ENCODE measurements at regions not wholly inside any gene's neighbourhood (a gene's known extent, or its start where the extent isn't known, plus 50 kb on each side); places are given as distances from the start of the nearest gene placed in this dataset.

GRCh38 chrX:46258356-46258755, 286.9 kb downstream of the ZNF674 start:
- H3K27ac ChIP-seq, result no peak overlapping the region
- H3K4me3 ChIP-seq, result no peak overlapping the region

GRCh38 chrX:46257451-46257879, 287.8 kb downstream of the ZNF674 start:
- intact Hi-C loops (cut with DNase I), result no loop called here
- Histone ChIP-seq H3K9me3 (no peaks in the 10 kb centered on the region), H3K27me3 (no peaks in the 10 kb centered on the region), H3K27ac (no peak overlapping the region), H3K4me1 (no peaks in the 10 kb centered on the region), H3K4me3 (no peak overlapping the region), H3K36me3 (no peaks in the 10 kb centered on the region)
- TF ChIP-seq POLR2A (IDR thresholded peaks at IDR 0.05), result no peak
- no peak for TF ChIP-seq POLR2AphosphoS5 (IDR thresholded peaks at IDR 0.05; ENCODE audit: insufficient read depth in 1 of 2, low read depth in 1 of 2)
- no peak for TF ChIP-seq CTCF (IDR thresholded peaks at IDR 0.05)
- DNase-seq (ENCODE audit: extremely low spot score in 2 of 2), result no peak

More at GRCh38 chrX:46258356-46258755, 286.9 kb downstream of the ZNF674 start:
- no peaks in the 10 kb centered on the region for H3K27me3 ChIP-seq
- DNase-seq (ENCODE audit: extremely low spot score in 2 of 2), result no peak
- H3K9me3 ChIP-seq, result no peaks in the 10 kb centered on the region
- no peak for TF ChIP-seq POLR2A (IDR thresholded peaks at IDR 0.05)
- TF ChIP-seq POLR2AphosphoS5 (IDR thresholded peaks at IDR 0.05; ENCODE audit: insufficient read depth in 1 of 2, low read depth in 1 of 2), result no peak
- no peak for TF ChIP-seq CTCF (IDR thresholded peaks at IDR 0.05)
- intact Hi-C loops (cut with DNase I), result no loop called here
- H3K36me3 ChIP-seq, result no peaks in the 10 kb centered on the region
- H3K4me1 ChIP-seq, result no peaks in the 10 kb centered on the region

- H3K27ac ChIP-seq, result no peak overlapping the region
- no peaks in the 10 kb centered on the region for H3K9me3 ChIP-seq
- H3K4me3 ChIP-seq, result no peak overlapping the region
- TF ChIP-seq POLR2AphosphoS5 (IDR thresholded peaks at IDR 0.05; ENCODE audit: insufficient read depth in 1 of 2, low read depth in 1 of 2) (no peak), POLR2A (IDR thresholded peaks at IDR 0.05) (no peak), CTCF (IDR thresholded peaks at IDR 0.05) (no peak)
- DNase-seq (ENCODE audit: extremely low spot score in 2 of 2), result no peak
- intact Hi-C loops (cut with DNase I), result no loop called here
- no peaks in the 10 kb centered on the region for H3K36me3 ChIP-seq
- no peaks in the 10 kb centered on the region for H3K27me3 ChIP-seq
- H3K4me1 ChIP-seq, result no peaks in the 10 kb centered on the region
These were observed 288.3 kb downstream of the ZNF674 start for GRCh38 chrX:46256875-46257274.

GRCh38 chrX:46255046-46255445, 290.2 kb downstream of the ZNF674 start:
- Histone ChIP-seq H3K9me3 (no peaks in the 10 kb centered on the region), H3K4me3 (no peak overlapping the region), H3K27ac (no peak overlapping the region), H3K36me3 (no peaks in the 10 kb centered on the region), H3K27me3 (no peaks in the 10 kb centered on the region), H3K4me1 (no peaks in the 10 kb centered on the region)
- TF ChIP-seq CTCF (IDR thresholded peaks at IDR 0.05) (no peak), POLR2A (IDR thresholded peaks at IDR 0.05) (no peak)
- intact Hi-C loops (cut with DNase I), result no loop called here
- DNase-seq (ENCODE audit: extremely low spot score in 2 of 2), result no peak

- no peak overlapping the region for H3K27ac ChIP-seq
- H3K4me1 ChIP-seq, result no peaks in the 10 kb centered on the region
- H3K9me3 ChIP-seq, result no peaks in the 10 kb centered on the region
- TF ChIP-seq CTCF (IDR thresholded peaks at IDR 0.05), result no peak
- no peak for TF ChIP-seq POLR2A (IDR thresholded peaks at IDR 0.05)
- TF ChIP-seq POLR2AphosphoS5 (IDR thresholded peaks at IDR 0.05; ENCODE audit: insufficient read depth in 1 of 2, low read depth in 1 of 2), result no peak
- intact Hi-C loops (cut with DNase I), result no loop called here
- no peak for DNase-seq (ENCODE audit: extremely low spot score in 2 of 2)
- no peaks in the 10 kb centered on the region for H3K36me3 ChIP-seq
- no peaks in the 10 kb centered on the region for H3K27me3 ChIP-seq
- no peak overlapping the region for H3K4me3 ChIP-seq
These were observed 290.6 kb downstream of the ZNF674 start for GRCh38 chrX:46254641-46255040.
